MG63 (cell line): ENCODE measurements at regions not wholly inside any gene's neighbourhood (a gene's known extent, or its start where the extent isn't known, plus 50 kb on each side); places are given as distances from the start of the nearest gene placed in this dataset.

ENCODE experiments used
- DNase-seq: peaks from one replicate; pipeline ENCODE4 v3.0.0-alpha.2; 2020
- H3K27me3 ChIP-seq: fragments of 250-450 bp; sonication (Bioruptor Pico); 2 replicates; pipeline ENCODE4 v1.5.1; 2020; ENCODE audit warnings: mild to moderate bottlenecking, moderate library complexity
- H3K36me3 ChIP-seq: fragments of 250-450 bp; sonication (Bioruptor Pico); 2 replicates; pipeline ENCODE4 v1.5.1; 2020; ENCODE audit warnings: mild to moderate bottlenecking, moderate library complexity
- H3K4me3 ChIP-seq: fragments of 250-450 bp; sonication (Bioruptor Pico); 2 replicates; pipeline ENCODE4 v1.5.1; 2020; ENCODE audit warnings: mild to moderate bottlenecking, moderate library complexity
- H3K9me3 ChIP-seq: fragments of 250-450 bp; sonication (Bioruptor Pico); 2 replicates; pipeline ENCODE4 v1.5.1; 2020; ENCODE audit warnings: mild to moderate bottlenecking, moderate library complexity

DNA sequence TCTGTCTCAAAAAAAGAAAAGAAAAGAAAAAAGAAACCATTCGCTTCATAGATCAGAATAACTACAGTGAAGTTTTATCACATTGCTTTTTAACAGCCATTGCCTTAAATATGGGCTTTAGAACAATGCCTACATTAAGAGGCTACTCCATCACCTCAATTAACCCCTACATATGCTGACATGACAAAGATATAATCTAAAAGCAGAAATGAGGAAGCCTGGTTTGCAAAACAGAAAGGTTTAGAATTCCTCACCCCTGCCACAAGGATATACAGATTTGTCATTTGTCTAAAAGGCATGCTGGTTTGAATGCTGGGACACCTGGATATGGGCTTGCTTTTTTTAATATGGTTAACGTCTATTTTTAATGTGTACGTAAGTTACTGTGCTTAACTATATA lies 1353.0 kb upstream of the C9orf72 start:
- Histone ChIP-seq H3K4me3 (no peak overlapping the region), H3K27me3 (no peaks in the 10 kb centered on the region), H3K9me3 (no peaks in the 10 kb centered on the region), H3K36me3 (no peaks in the 10 kb centered on the region)
- no peak for DNase-seq

DNA sequence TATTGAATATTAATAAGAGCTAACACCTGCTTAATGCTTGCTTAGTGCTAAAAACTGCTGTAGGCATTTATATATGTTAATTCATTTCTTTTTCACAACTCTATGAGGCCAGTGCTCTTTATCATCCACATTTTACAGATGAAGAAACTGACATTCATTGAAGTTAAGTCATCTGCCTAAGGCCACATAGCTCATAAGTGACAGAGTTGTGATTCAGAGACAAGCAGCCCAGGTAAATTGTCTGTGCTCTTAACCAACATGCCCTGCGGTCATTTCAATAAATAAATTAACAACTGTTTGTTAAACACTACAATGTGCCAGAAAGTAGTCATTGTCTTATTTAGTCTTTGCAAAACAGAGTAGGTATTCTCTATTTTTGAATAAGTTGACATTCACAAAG lies 1354.4 kb upstream of the C9orf72 start:
- no peak overlapping the region for H3K4me3 ChIP-seq
- no peaks in the 10 kb centered on the region for H3K36me3 ChIP-seq
- no peaks in the 10 kb centered on the region for H3K27me3 ChIP-seq
- no peak for DNase-seq
- no peaks in the 10 kb centered on the region for H3K9me3 ChIP-seq

DNA sequence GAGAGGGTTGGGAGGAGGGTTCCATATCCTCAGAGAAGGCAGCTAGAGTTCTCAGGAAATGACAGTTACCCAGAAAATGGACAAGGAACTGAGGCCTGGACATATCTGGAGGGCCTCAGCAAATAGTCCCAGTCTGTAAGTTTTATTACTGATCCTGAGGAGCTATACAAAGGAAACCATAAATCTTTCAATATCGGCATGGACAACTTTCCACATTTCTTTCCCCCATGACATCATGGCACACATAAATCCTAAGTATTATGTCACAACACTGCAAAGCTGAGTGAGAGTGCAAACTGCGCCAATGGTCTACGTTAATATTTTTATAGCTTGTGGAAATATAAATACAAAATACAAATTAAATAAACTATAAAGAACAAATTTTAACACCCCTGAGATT lies 1356.2 kb upstream of the C9orf72 start:
- no peaks in the 10 kb centered on the region for H3K36me3 ChIP-seq
- no peaks in the 10 kb centered on the region for H3K27me3 ChIP-seq
- no peaks in the 10 kb centered on the region for H3K9me3 ChIP-seq
- no peak for DNase-seq
- H3K4me3 ChIP-seq, result no peak overlapping the region

- DNase-seq, result no peak
- H3K9me3 ChIP-seq, result no peaks in the 10 kb centered on the region
- no peak overlapping the region for H3K4me3 ChIP-seq
- H3K27me3 ChIP-seq, result no peaks in the 10 kb centered on the region
- no peaks in the 10 kb centered on the region for H3K36me3 ChIP-seq
Observed at GRCh38 chr9:28930766-28931165, 1357.5 kb upstream of the C9orf72 start.

- Histone ChIP-seq H3K36me3 (no peaks in the 10 kb centered on the region), H3K4me3 (no peak overlapping the region), H3K27me3 (no peaks in the 10 kb centered on the region), H3K9me3 (no peaks in the 10 kb centered on the region)
- DNase-seq, result no peak
Observed at GRCh38 chr9:28934111-28934510, 1360.8 kb upstream of the C9orf72 start.

GRCh38 chr9:28938981-28939380 lies 1365.7 kb upstream of the C9orf72 start:
- Histone ChIP-seq H3K36me3 (no peaks in the 10 kb centered on the region), H3K27me3 (no peaks in the 10 kb centered on the region), H3K4me3 (no peak overlapping the region), H3K9me3 (no peaks in the 10 kb centered on the region)
- no peak for DNase-seq

GRCh38 chr9:28941856-28942255 lies 1368.6 kb upstream of the C9orf72 start:
- Histone ChIP-seq H3K36me3 (no peaks in the 10 kb centered on the region), H3K9me3 (no peaks in the 10 kb centered on the region), H3K27me3 (no peaks in the 10 kb centered on the region), H3K4me3 (no peak overlapping the region)
- no peak for DNase-seq

DNA sequence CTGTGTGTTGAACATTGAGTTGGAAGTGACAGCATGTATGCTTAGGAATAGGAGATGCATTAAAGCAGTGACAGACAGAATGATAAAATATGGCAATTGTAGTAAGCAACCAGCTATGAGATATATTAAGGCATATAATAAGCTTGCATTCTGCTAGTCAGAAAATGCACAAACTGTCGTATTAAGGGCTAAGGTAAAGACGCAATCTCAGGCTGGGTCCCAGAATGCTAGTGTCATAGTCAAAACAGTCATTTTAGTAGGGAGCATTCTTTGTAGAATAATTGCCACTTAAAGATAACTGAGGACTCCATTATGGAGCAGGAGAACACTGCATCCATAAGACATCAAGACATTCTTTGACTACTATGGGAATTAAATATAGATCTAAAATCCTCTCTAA lies 1369.7 kb upstream of the C9orf72 start:
- H3K36me3 ChIP-seq, result no peaks in the 10 kb centered on the region
- DNase-seq, result no peak
- no peaks in the 10 kb centered on the region for H3K9me3 ChIP-seq
- no peak overlapping the region for H3K4me3 ChIP-seq
- H3K27me3 ChIP-seq, result no peaks in the 10 kb centered on the region

DNA sequence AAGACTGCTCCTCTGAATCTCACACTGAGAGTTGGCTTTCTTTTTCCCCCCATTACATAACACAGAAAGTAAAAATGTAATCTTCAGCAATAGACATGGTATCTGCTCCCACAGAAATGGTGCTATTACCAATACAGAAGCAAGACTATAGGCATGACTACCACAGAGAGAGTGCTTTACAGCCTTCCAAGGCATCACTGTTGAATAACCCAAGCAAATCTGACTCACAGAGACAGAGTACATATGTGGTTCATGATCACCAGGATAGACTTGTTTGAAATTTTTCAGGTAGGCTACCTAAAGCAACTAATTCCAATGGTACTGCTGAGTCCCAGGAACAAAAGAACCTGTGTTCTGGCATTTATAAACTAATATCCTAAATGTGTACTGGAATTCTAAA lies 1373.4 kb upstream of the C9orf72 start:
- Histone ChIP-seq H3K27me3 (no peaks in the 10 kb centered on the region), H3K36me3 (no peaks in the 10 kb centered on the region), H3K9me3 (no peaks in the 10 kb centered on the region), H3K4me3 (no peak overlapping the region)
- no peak for DNase-seq

DNA sequence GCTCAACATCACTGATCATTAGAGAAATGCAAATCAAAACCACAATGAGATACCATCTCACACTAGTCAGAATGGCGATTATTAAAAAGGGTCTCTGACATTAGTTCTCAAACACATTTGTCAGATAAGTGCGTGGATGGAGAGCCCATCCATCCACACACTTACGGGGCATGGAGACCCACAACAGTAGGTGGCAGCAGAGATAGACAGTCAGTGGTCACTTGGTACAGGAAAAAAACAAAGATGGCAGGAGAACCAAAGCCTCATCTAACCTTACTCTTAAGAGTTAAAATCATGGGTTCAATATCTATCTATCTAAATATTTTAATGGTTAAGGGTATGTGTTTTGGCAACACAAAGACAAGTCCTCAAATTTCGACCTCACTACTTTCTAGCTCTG lies 1378.7 kb upstream of the C9orf72 start:
- Histone ChIP-seq H3K36me3 (no peaks in the 10 kb centered on the region), H3K9me3 (no peaks in the 10 kb centered on the region), H3K4me3 (no peak overlapping the region), H3K27me3 (no peaks in the 10 kb centered on the region)
- no peak for DNase-seq

- DNase-seq, result no peak
- no peaks in the 10 kb centered on the region for H3K36me3 ChIP-seq
- H3K4me3 ChIP-seq, result no peak overlapping the region
- H3K27me3 ChIP-seq, result no peaks in the 10 kb centered on the region
- no peaks in the 10 kb centered on the region for H3K9me3 ChIP-seq
Observed at GRCh38 chr9:28956116-28956880, 1383.0 kb upstream of the C9orf72 start.

- Histone ChIP-seq H3K9me3 (no peaks in the 10 kb centered on the region), H3K4me3 (no peak overlapping the region), H3K36me3 (no peaks in the 10 kb centered on the region), H3K27me3 (no peaks in the 10 kb centered on the region)
- no peak for DNase-seq
Observed at GRCh38 chr9:28960602-28961001, 1387.3 kb upstream of the C9orf72 start.

DNA sequence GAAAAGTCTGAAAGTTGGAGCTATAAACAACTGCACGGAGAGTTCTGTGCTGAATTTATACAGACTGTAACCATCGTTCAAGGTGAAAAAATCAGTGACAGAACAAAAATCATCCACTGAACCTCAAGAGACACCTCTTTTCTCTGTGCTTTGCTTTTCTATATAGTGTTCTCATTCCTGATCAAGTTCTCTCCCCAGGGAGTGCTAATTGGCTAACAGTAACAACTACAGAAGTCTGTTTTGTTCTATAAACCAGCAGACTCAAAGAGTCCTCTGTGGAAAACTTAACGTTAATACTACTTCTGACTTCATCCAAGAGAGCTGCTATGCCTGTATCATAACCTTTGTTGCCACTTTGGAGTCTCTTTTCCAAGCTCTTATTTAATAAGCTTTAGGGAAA lies 1388.3 kb upstream of the C9orf72 start:
- H3K4me3 ChIP-seq, result no peak overlapping the region
- no peaks in the 10 kb centered on the region for H3K9me3 ChIP-seq
- no peaks in the 10 kb centered on the region for H3K27me3 ChIP-seq
- no peaks in the 10 kb centered on the region for H3K36me3 ChIP-seq
- no peak for DNase-seq

DNA sequence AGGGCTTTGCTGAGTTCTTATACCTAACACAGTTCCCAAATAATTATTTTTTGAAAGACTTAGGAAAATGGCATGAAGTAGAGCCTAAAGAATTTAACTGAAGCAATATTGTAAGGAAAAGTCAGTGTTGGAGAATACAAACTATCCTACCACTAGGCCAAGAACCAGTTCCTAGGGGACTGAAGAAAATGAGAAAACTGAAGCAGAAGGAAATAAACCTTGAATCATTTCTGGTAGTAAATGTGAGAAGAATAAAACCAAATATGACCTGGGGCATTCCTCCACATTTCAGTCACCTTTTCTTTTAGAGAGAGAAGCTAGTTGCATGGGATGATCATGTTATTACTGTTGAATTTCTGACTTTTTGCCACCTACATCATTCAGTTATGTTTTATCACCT lies 1393.9 kb upstream of the C9orf72 start:
- Histone ChIP-seq H3K9me3 (no peaks in the 10 kb centered on the region), H3K36me3 (no peaks in the 10 kb centered on the region), H3K4me3 (no peak overlapping the region), H3K27me3 (no peaks in the 10 kb centered on the region)
- DNase-seq, result no peak

DNA sequence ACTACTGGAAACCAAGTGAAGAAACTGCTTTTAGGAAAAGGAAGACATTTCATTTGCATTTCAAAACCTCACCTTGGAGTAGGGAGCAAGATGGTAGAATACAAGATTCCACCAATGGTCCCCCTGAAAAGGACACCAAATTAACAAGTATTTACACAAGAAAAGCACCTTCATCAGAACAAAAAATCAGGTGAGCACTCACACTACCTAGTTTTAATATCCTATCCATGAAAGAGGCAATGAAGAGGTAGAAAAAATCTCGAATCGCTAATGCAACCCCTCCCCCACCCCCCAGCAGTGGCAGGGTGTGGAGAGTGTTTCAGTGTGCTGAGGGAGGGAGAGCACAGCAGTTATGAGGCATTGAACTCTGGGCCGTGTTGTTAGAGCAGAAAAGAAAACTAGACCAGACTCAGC lies 1397.0 kb upstream of the C9orf72 start:
- Histone ChIP-seq H3K36me3 (no peaks in the 10 kb centered on the region), H3K4me3 (no peak overlapping the region), H3K27me3 (no peaks in the 10 kb centered on the region), H3K9me3 (no peaks in the 10 kb centered on the region)
- DNase-seq, result no peak

DNA sequence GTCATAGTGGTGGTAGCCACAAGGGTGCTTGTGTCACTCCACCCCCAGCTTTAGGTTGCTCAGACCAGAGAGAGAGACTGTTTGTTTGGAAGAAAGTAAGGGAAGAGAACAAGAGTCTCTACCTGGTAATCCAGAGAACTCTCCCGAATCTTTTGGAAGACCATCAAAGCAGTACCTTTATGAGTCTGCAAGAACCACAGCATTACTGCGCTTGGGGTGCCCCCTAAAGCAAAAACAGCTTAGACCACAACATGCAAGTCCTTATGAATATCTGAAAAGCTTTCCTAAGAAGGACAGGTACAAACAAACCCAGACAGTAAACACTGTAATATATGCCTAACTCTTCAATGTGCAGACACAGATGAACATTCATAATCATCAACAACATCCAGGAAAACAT lies 1398.6 kb upstream of the C9orf72 start:
- H3K4me3 ChIP-seq, result no peak overlapping the region
- no peaks in the 10 kb centered on the region for H3K9me3 ChIP-seq
- no peaks in the 10 kb centered on the region for H3K36me3 ChIP-seq
- DNase-seq, result no peak
- H3K27me3 ChIP-seq, result no peaks in the 10 kb centered on the region

DNA sequence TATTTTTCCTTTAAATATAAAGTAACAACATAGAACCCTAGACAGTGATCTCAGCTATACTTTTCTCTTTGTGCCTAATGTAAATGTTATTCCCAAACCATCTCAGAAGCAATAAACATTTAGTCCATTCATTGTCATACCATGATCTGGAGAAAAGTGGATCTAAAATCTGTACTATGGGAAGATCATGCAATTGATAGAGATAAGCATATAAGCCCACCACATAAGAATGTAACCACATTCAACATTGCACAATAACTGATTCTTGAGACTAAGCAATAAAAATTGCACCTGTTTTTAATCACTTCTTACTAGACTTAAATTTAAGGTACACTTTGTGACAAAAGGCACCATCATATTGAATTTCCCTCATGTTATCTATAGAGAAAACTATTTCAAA lies 1403.0 kb upstream of the C9orf72 start:
- no peaks in the 10 kb centered on the region for H3K36me3 ChIP-seq
- H3K4me3 ChIP-seq, result no peak overlapping the region
- H3K27me3 ChIP-seq, result no peaks in the 10 kb centered on the region
- DNase-seq, result no peak
- H3K9me3 ChIP-seq, result no peaks in the 10 kb centered on the region

DNA sequence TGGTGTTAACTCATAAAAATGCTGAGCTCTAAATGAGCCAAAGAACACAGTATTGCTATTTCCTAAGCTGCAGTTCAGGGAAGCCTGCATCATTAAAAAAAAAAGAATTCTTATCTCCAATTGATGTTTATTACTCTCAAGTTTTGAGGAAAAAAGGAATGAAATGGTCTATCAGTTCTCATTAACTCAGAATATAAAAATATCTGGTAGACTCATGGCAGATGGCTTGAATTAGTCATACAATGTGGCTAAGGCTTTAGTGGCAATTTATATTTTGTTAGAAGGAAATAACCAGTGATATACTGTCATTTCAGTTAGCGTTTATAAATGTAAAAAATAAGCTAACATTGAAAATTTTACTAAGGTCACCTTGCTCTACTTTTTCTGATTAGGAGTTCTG lies 1403.4 kb upstream of the C9orf72 start:
- H3K4me3 ChIP-seq, result no peak overlapping the region
- no peaks in the 10 kb centered on the region for H3K9me3 ChIP-seq
- H3K36me3 ChIP-seq, result no peaks in the 10 kb centered on the region
- DNase-seq, result no peak
- H3K27me3 ChIP-seq, result no peaks in the 10 kb centered on the region

DNA sequence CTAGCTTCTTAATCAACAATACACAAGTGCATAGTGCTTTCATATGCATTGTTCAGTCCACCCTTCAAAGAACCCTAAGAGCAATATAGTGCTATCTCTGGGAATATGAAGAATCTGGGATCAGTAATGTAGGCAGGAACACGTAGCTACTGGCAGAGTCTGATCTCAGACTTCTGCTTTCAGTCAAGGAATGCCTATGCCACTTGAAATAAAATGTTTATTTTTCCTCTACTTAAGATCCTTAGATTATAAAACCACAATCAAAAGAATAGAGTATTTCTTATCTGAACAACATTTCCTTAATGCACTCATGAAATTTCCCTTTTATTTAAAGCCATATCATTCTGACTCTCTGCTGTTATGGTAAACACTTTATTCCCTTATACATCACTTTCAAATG lies 1407.8 kb upstream of the C9orf72 start:
- H3K27me3 ChIP-seq, result no peaks in the 10 kb centered on the region
- DNase-seq, result no peak
- H3K36me3 ChIP-seq, result no peaks in the 10 kb centered on the region

More for the DNA sequence above, 1407.8 kb upstream of the C9orf72 start:
- Histone ChIP-seq H3K4me3 (no peak overlapping the region), H3K9me3 (no peaks in the 10 kb centered on the region)
